H1 (cell line): ENCODE measurements at regions not wholly inside any gene's neighbourhood (a gene's known extent, or its start where the extent isn't known, plus 50 kb on each side); places are given as distances from the start of the nearest gene placed in this dataset.

Experiments
- CHD1 ChIP-seq: IDR thresholded peaks from 2 replicates; pipeline ENCODE4 v1.6.1; 2012; ENCODE audit warnings: low read depth, low read length, improper control_type of control experiment
- GTF2F1 ChIP-seq: IDR thresholded peaks from 2 replicates; pipeline ENCODE4 v1.6.1; 2012; ENCODE audit warnings: low read depth, low read length, improper control_type of control experiment, borderline replicate concordance
- KDM5A ChIP-seq: fragments of 200-600 bp; IDR thresholded peaks from 2 replicates; pipeline ENCODE4 v1.7.1; 2012; ENCODE audit warnings: mild to moderate bottlenecking, low read length, inconsistent platforms, mixed read lengths
- MAFK ChIP-seq: IDR thresholded peaks from 2 replicates; pipeline ENCODE4 v1.6.1; 2012; ENCODE audit warnings: low read depth, mild to moderate bottlenecking, improper control_type of control experiment, low read length
- NRF1 ChIP-seq: IDR thresholded peaks from 2 replicates; pipeline ENCODE4 v1.6.1; 2011; ENCODE audit warnings: mild to moderate bottlenecking, low read depth, low read length, improper control_type of control experiment
- POLR2A ChIP-seq, 2 experiments: IDR thresholded peaks; 1 replicate in 1 of 2; 2 replicates in 1 of 2; pipeline ENCODE4 v1.6.1; 2011; ENCODE audit warnings: low read depth in 2 of 2, low read length in 2 of 2, mild to moderate bottlenecking in 2 of 2; ENCODE audit errors: control extremely low read depth in 1 of 2
- RAD21 ChIP-seq, 2 experiments: IDR thresholded peaks in 1 of 2; conservative IDR thresholded peaks in 1 of 2; 2 replicates each; pipeline ENCODE4 v1.6.1; 2011; ENCODE audit warnings: low read depth in 2 of 2, low read length in 2 of 2, improper control_type of control experiment in 1 of 2, inconsistent platforms in 1 of 2, mild to moderate bottlenecking in 1 of 2, moderate library complexity in 1 of 2
- TBP ChIP-seq: IDR thresholded peaks from 2 replicates; pipeline ENCODE4 v1.6.1; 2011; ENCODE audit warnings: low read depth, low read length, improper control_type of control experiment
- TF ChIP-seq, protein P1 (sequence below): IDR thresholded peaks from 2 replicates; pipeline ENCODE4 v1.6.1; 2012; ENCODE audit warnings: inconsistent platforms
- TF ChIP-seq, protein P2 (sequence below), 3 experiments: IDR thresholded peaks; 1 replicate in 2 of 3; 2 replicates in 1 of 3; pipeline versions ENCODE4 v1.5.1 to v1.6.1; 2011; ENCODE audit warnings: low read length in 3 of 3, mild to moderate bottlenecking in 3 of 3, inconsistent platforms in 2 of 3, low read depth in 1 of 3, moderate library complexity in 1 of 3; ENCODE audit not compliant: insufficient read depth in 1 of 3; ENCODE audit errors: control extremely low read depth in 1 of 3

DNA sequence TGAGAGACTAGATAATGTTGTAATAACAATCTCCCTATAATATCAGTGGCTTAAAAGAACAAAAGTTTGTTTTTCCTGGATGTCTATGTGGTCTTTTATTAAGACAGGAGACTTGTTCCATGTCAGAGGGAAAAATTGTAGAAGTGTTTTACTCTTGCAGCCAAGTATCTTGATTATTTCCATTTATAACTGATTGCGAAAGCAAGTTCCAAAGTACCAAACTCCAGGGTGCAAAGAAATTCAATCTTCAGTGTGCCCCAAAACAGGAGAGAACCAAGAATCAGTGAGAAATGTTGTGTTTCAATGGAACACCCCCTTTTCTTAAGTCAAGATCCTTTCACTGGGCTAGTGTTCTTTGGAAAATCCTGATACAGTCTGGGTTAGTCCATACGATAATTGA lies 624.4 kb upstream of the BCHE start:
- no peak for TF ChIP-seq MAFK
- TF ChIP-seq, protein P1, sequence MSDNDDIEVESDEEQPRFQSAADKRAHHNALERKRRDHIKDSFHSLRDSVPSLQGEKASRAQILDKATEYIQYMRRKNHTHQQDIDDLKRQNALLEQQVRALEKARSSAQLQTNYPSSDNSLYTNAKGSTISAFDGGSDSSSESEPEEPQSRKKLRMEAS, result no peak
- TF ChIP-seq KDM5A, result no peak
- TF ChIP-seq CHD1, result no peak
- TF ChIP-seq, protein P2, sequence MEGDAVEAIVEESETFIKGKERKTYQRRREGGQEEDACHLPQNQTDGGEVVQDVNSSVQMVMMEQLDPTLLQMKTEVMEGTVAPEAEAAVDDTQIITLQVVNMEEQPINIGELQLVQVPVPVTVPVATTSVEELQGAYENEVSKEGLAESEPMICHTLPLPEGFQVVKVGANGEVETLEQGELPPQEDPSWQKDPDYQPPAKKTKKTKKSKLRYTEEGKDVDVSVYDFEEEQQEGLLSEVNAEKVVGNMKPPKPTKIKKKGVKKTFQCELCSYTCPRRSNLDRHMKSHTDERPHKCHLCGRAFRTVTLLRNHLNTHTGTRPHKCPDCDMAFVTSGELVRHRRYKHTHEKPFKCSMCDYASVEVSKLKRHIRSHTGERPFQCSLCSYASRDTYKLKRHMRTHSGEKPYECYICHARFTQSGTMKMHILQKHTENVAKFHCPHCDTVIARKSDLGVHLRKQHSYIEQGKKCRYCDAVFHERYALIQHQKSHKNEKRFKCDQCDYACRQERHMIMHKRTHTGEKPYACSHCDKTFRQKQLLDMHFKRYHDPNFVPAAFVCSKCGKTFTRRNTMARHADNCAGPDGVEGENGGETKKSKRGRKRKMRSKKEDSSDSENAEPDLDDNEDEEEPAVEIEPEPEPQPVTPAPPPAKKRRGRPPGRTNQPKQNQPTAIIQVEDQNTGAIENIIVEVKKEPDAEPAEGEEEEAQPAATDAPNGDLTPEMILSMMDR (IDR thresholded peaks at IDR 0.05; ENCODE audit: control extremely low read depth in 1 of 3, insufficient read depth in 1 of 3, low read depth in 1 of 3, low read length in 3 of 3), result no peak
- no peak for TF ChIP-seq NRF1
- TF ChIP-seq GTF2F1, result no peak
- no peak for TF ChIP-seq TBP
- TF ChIP-seq RAD21 (IDR thresholded peaks at IDR 0.05 in 1 of 2, conservative IDR thresholded peaks at IDR 0.05 in 1 of 2; ENCODE audit: low read depth in 2 of 2, low read length in 2 of 2), result no peak
- TF ChIP-seq POLR2A (IDR thresholded peaks at IDR 0.05; ENCODE audit: control extremely low read depth in 1 of 2, low read depth in 2 of 2, low read length in 2 of 2), result no peak
